DND-41 (cell line): ENCODE measurements at regions not wholly inside any gene's neighbourhood (a gene's known extent, or its start where the extent isn't known, plus 50 kb on each side); places are given as distances from the start of the nearest gene placed in this dataset.
"Not testable (repeated sequence)": the region's sequence is repeated elsewhere in the genome, so short reads cannot be mapped to it uniquely, and the experiment has no call there.

ENCODE experiments used
- ATAC-seq: fragments of 200-7000 bp; cut with Tn5 transposase; 3 replicates; pipeline ENCODE4 v1.9.1; 2021; ENCODE audit warnings: low read depth; ENCODE audit not compliant: insufficient read depth
- DNase-seq: peaks from one replicate; pipeline ENCODE4 v3.0.0-alpha.2; 2020
- H2AFZ ChIP-seq: 2 replicates; pipeline ENCODE4 v1.6.0; 2012; ENCODE audit warnings: low read depth, low read length
- H3K27ac ChIP-seq: 2 replicates; pipeline ENCODE4 v1.5.1; 2012; ENCODE audit warnings: low read length, inconsistent platforms
- H3K27me3 ChIP-seq: fragments of 200-600 bp; sonication (generic); 2 replicates; pipeline ENCODE4 v1.6.0; 2012; ENCODE audit warnings: low read length, mild to moderate bottlenecking, inconsistent platforms; ENCODE audit not compliant: insufficient read depth, poor library complexity
- H3K36me3 ChIP-seq: 2 replicates; pipeline ENCODE4 v1.5.1; 2012; ENCODE audit warnings: low read length, inconsistent platforms; ENCODE audit not compliant: insufficient read depth
- H3K4me1 ChIP-seq: 2 replicates; pipeline ENCODE4 v1.5.1; 2012; ENCODE audit warnings: mild to moderate bottlenecking, low read length; ENCODE audit not compliant: insufficient read depth
- H3K4me2 ChIP-seq: 2 replicates; pipeline ENCODE4 v1.6.0; 2012; ENCODE audit warnings: mild to moderate bottlenecking, moderate library complexity, low read length, inconsistent platforms; ENCODE audit not compliant: insufficient read depth
- H3K4me3 ChIP-seq, 2 experiments: fragments of 200-600 bp in 1 of 2; shearing (Covaris generic) in 1 of 2; 2 replicates each; pipeline ENCODE4 v1.5.1; 2012 to 2016; ENCODE audit warnings: inconsistent platforms in 2 of 2, low read length in 2 of 2, mild to moderate bottlenecking in 2 of 2, low read depth in 1 of 2, moderate library complexity in 1 of 2
- H3K79me2 ChIP-seq: 2 replicates; pipeline ENCODE4 v1.6.0; 2012; ENCODE audit warnings: low read length, inconsistent platforms; ENCODE audit not compliant: insufficient read depth
- H3K9ac ChIP-seq: 2 replicates; pipeline ENCODE4 v1.6.0; 2012; ENCODE audit warnings: low read depth, mild to moderate bottlenecking, inconsistent platforms, low read length, moderate library complexity
- H3K9me3 ChIP-seq: 2 replicates; pipeline ENCODE4 v1.5.1; 2012; ENCODE audit warnings: low read length, moderate library complexity, mild to moderate bottlenecking, inconsistent platforms; ENCODE audit not compliant: insufficient read depth, severe bottlenecking
- H4K20me1 ChIP-seq: 2 replicates; pipeline ENCODE4 v1.6.0; 2012; ENCODE audit warnings: low read length; ENCODE audit not compliant: insufficient read depth
- EZH2 ChIP-seq: IDR thresholded peaks from 3 replicates; pipeline ENCODE4 v1.6.1; 2012; ENCODE audit warnings: borderline replicate concordance, low read depth, mild to moderate bottlenecking, moderate library complexity, low read length, inconsistent platforms; ENCODE audit not compliant: severe bottlenecking
- TF ChIP-seq, protein P1 (sequence below): IDR thresholded peaks from 2 replicates; pipeline ENCODE4 v1.5.1; 2012; ENCODE audit warnings: borderline replicate concordance, low read length, moderate library complexity, mild to moderate bottlenecking; ENCODE audit not compliant: poor library complexity, severe bottlenecking; ENCODE audit errors: extremely low read depth

GRCh38 chr13:22800526-22801401 lies 380.0 kb upstream of the SGCG start:
- H3K9me3 ChIP-seq, result no peaks in the 10 kb centered on the region
- H2AFZ ChIP-seq, result no peak overlapping the region
- no peaks in the 10 kb centered on the region for H3K79me2 ChIP-seq
- no peaks in the 10 kb centered on the region for H3K4me1 ChIP-seq
- no peak for TF ChIP-seq EZH2
- TF ChIP-seq, protein P1, sequence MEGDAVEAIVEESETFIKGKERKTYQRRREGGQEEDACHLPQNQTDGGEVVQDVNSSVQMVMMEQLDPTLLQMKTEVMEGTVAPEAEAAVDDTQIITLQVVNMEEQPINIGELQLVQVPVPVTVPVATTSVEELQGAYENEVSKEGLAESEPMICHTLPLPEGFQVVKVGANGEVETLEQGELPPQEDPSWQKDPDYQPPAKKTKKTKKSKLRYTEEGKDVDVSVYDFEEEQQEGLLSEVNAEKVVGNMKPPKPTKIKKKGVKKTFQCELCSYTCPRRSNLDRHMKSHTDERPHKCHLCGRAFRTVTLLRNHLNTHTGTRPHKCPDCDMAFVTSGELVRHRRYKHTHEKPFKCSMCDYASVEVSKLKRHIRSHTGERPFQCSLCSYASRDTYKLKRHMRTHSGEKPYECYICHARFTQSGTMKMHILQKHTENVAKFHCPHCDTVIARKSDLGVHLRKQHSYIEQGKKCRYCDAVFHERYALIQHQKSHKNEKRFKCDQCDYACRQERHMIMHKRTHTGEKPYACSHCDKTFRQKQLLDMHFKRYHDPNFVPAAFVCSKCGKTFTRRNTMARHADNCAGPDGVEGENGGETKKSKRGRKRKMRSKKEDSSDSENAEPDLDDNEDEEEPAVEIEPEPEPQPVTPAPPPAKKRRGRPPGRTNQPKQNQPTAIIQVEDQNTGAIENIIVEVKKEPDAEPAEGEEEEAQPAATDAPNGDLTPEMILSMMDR, result no peak
- H3K27me3 ChIP-seq, result no peaks in the 10 kb centered on the region
- H3K9ac ChIP-seq, result no peak overlapping the region
- no peaks in the 10 kb centered on the region for H3K36me3 ChIP-seq
- no peak overlapping the region for H3K4me3 ChIP-seq
- no peak overlapping the region for H3K4me2 ChIP-seq
- no peaks in the 10 kb centered on the region for H4K20me1 ChIP-seq
- no peak for DNase-seq
- no peak for ATAC-seq
- H3K27ac ChIP-seq, result no peak overlapping the region

GRCh38 chr13:22801402-22802003 lies 379.3 kb upstream of the SGCG start:
- Histone ChIP-seq H3K9ac (no peak overlapping the region), H3K27ac (no peak overlapping the region), H3K9me3 (no peaks in the 10 kb centered on the region), H3K27me3 (no peaks in the 10 kb centered on the region), H3K4me3 (no peak overlapping the region), H2AFZ (no peak overlapping the region), H3K79me2 (no peaks in the 10 kb centered on the region), H3K36me3 (no peaks in the 10 kb centered on the region), H3K4me1 (no peaks in the 10 kb centered on the region), H3K4me2 (no peak overlapping the region), H4K20me1 (no peaks in the 10 kb centered on the region)
- TF ChIP-seq EZH2, result no peak
- TF ChIP-seq, protein P1, result no peak
- no peak for DNase-seq
- ATAC-seq, result no peak

- Histone ChIP-seq H2AFZ (no peak overlapping the region), H3K27me3 (no peaks in the 10 kb centered on the region), H3K4me3 (no peak overlapping the region), H3K36me3 (no peaks in the 10 kb centered on the region), H3K9me3 (no peaks in the 10 kb centered on the region), H4K20me1 (no peaks in the 10 kb centered on the region), H3K4me2 (no peak overlapping the region), H3K27ac (no peak overlapping the region), H3K4me1 (no peaks in the 10 kb centered on the region), H3K9ac (no peak overlapping the region), H3K79me2 (no peaks in the 10 kb centered on the region)
- TF ChIP-seq EZH2, result no peak
- TF ChIP-seq, protein P1, result no peak
- DNase-seq (no peak), ATAC-seq (no peak)
Measured at GRCh38 chr13:22812793-22813192, 368.0 kb upstream of the SGCG start.

DNA sequence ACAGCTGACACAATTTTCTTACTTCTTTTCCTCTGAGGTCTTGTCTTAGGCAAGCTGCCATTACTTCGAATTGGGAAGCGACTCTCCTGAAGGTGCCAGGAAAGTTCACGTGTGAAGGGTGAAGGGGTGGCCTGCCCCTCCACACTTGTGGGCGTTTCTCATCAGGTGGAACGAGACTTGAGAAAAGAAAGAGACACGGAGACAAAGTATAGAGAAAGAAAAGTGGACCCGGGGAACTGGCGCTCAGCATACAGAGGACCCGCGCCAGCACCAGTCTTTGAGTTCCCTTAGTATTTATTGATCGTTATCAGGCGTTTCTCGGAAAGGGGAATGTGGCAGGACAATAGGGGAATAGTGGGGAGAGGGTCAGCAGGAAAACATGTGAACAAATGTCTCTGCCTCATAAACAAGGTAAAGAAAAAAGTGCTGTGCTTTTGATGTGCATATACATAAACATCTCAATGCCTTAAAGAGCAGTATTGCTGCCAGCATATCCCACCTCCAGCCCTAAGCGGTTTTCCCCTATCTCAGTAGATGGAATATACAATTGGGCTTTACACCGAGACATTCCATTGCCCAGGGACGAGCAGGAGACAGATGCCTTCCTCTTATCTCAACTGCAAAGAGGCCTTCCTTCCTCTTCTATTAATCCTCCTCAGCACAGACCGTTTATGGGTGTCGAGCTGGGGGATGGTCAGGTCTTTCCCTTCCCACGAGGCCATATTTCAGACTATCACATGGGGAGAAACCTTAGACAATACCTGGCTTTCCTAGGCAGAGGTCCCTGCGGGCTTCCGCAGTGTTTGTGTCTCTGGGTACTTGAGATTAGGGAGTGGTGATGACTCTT lies 367.0 kb upstream of the SGCG start:
- H2AFZ ChIP-seq, H3K27me3 ChIP-seq, H3K36me3 ChIP-seq, H3K27ac ChIP-seq, H3K79me2 ChIP-seq, H3K9me3 ChIP-seq, H3K9ac ChIP-seq, H3K4me2 ChIP-seq, DNase-seq, ATAC-seq, H4K20me1 ChIP-seq, H3K4me1 ChIP-seq, H3K4me3 ChIP-seq: not testable (repeated sequence)

DNA sequence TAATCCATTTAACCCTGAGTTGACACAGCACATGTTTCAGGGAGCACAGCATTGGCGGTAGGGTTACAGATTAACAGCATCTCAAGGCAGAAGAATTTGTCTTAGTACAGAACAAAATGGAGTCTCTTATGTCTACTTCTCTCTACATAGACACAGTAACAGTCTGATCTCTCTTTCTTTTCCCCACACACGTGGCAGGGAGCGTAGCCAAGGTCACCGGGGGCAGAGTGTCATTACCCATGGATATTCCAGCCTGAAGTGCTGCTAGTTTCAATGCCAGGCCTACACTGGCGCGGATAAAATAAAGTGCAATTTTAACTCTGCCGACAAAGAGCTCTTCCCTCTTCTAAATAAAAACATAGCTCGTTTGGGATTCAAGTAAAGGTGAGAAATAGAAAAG lies 366.3 kb upstream of the SGCG start:
- H3K9me3 ChIP-seq, H4K20me1 ChIP-seq, H3K9ac ChIP-seq, ATAC-seq, H3K4me3 ChIP-seq, H3K36me3 ChIP-seq, H3K27me3 ChIP-seq, H3K4me2 ChIP-seq, H3K79me2 ChIP-seq, H3K4me1 ChIP-seq, H3K27ac ChIP-seq, DNase-seq, H2AFZ ChIP-seq: not testable (repeated sequence)
